ENCODE measurements at regions not wholly inside any gene's neighbourhood (a gene's known extent, or its start where the extent isn't known, plus 50 kb on each side); places are given as distances from the start of the nearest gene placed in this dataset.

- H3K36me3 ChIP-seq: no peaks in the 10 kb centered on the region
- intact Hi-C loops (cut with DNase I): no loop called here
Observed at GRCh38 chr13:71382285-71382684, 484.7 kb downstream of the DACH1 start.

DNA sequence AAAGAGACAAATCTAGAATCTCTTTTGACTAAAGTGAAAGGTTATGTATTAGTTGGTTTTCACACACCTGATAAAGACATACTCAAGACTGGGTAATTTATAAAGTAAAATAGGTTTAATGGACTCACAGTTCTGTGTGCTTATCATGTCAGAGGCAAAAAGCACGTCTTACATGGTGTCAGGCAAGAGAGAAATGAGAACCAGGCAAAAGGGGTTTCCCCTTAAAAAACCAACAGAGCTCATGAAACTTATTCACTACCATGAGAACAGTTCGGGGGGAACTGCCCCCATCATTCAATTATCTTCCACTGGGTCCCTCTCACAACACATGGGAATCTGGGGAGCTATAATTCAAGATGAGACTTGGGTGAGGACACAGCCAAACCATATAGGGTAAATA lies 486.8 kb downstream of the DACH1 start:
- Histone ChIP-seq H3K27ac (no peak overlapping the region), H3K9me3 (no peaks in the 10 kb centered on the region), H3K4me1 (no peaks in the 10 kb centered on the region), H3K27me3 (no peaks in the 10 kb centered on the region), H3K36me3 (no peaks in the 10 kb centered on the region), H3K4me3 (no peak overlapping the region)
- no peak for ATAC-seq
- no peak for TF ChIP-seq CTCF (IDR thresholded peaks at IDR 0.05)
- DNase-seq: no peak
- WGBS, 2 donors: 56 to 58% methylated on average over 2 of the region's 2 CpGs
- FAIRE-seq: no peak
- intact Hi-C loops (cut with DNase I): no loop called here

More at GRCh38 chr13:71382285-71382684, 484.7 kb downstream of the DACH1 start:
- FAIRE-seq: no peak
- Histone ChIP-seq H3K27ac (no peak overlapping the region), H3K4me1 (no peaks in the 10 kb centered on the region), H3K4me3 (no peak overlapping the region), H3K27me3 (no peaks in the 10 kb centered on the region), H3K9me3 (no peaks in the 10 kb centered on the region)
- TF ChIP-seq CTCF (IDR thresholded peaks at IDR 0.05): no peak
- DNase-seq: no peak
- 68 to 72% methylated on average over 4 of the region's 4 CpGs for WGBS, 2 donors
- no peak for ATAC-seq

- Histone ChIP-seq H3K36me3 (no peaks in the 10 kb centered on the region), H3K4me1 (no peaks in the 10 kb centered on the region), H3K9me3 (no peaks in the 10 kb centered on the region), H3K27me3 (no peaks in the 10 kb centered on the region), H3K4me3 (no peak overlapping the region), H3K27ac (no peak overlapping the region)
- no peak for TF ChIP-seq CTCF (IDR thresholded peaks at IDR 0.05)
- ATAC-seq (peak in 1 of 4 donors; percentile 34), DNase-seq (no peak), FAIRE-seq (no peak)
- intact Hi-C loops (cut with DNase I): no loop called here
- 58 to 72% methylated on average over 5 of the region's 5 CpGs for WGBS, 2 donors
Observed at GRCh38 chr13:71378961-71379905, 487.8 kb downstream of the DACH1 start.

GRCh38 chr13:71374471-71375049 lies 492.4 kb downstream of the DACH1 start:
- no peak overlapping the region for H3K4me3 ChIP-seq
- no peaks in the 10 kb centered on the region for H3K36me3 ChIP-seq
- FAIRE-seq (no peak), ATAC-seq (no peak), DNase-seq (no peak)
- no peak overlapping the region for H3K27ac ChIP-seq
- H3K9me3 ChIP-seq: no peaks in the 10 kb centered on the region
- no peaks in the 10 kb centered on the region for H3K4me1 ChIP-seq
- no peaks in the 10 kb centered on the region for H3K27me3 ChIP-seq
- WGBS, 2 donors: 68 to 74% methylated on average over 3 of the region's 3 CpGs
- intact Hi-C loops (cut with DNase I): no loop called here
- TF ChIP-seq CTCF (IDR thresholded peaks at IDR 0.05): no peak

GRCh38 chr13:71368336-71368735 lies 498.7 kb downstream of the DACH1 start:
- ATAC-seq: peak in 1 of 4 donors; percentile 62
- no peak overlapping the region for H3K4me3 ChIP-seq
- H3K36me3 ChIP-seq: no peaks in the 10 kb centered on the region
- no peaks in the 10 kb centered on the region for H3K27me3 ChIP-seq
- H3K9me3 ChIP-seq: no peaks in the 10 kb centered on the region
- TF ChIP-seq CTCF (IDR thresholded peaks at IDR 0.05): no peak
- FAIRE-seq: no peak
- no peak for DNase-seq
- H3K4me1 ChIP-seq: no peaks in the 10 kb centered on the region
- no peak overlapping the region for H3K27ac ChIP-seq
- intact Hi-C loops (cut with DNase I): no loop called here
